GM19463 (cell line): ENCODE measurements at regions not wholly inside any gene's neighbourhood (a gene's known extent, or its start where the extent isn't known, plus 50 kb on each side); places are given as distances from the start of the nearest gene placed in this dataset.
"Not testable (repeated sequence)": the region's sequence is repeated elsewhere in the genome, so short reads cannot be mapped to it uniquely, and the experiment has no call there.

Experiments used
- ATAC-seq: cut with Tn5 transposase; IDR thresholded peaks from one replicate; pipeline ENCODE4 v1.9.1; 2021; ENCODE audit warnings: mild to moderate bottlenecking, moderate library complexity; ENCODE audit not compliant: unreplicated experiment

- peak; percentile 81 for ATAC-seq
Observed at GRCh38 chr7:14973712-14974428, 71.3 kb upstream of the DGKB start.

- ATAC-seq: not testable (repeated sequence)
Observed at GRCh38 chr7:14971678-14972077, 69.1 kb upstream of the DGKB start.

- ATAC-seq: not testable (repeated sequence)
Observed at GRCh38 chr7:14967376-14967775, 64.8 kb upstream of the DGKB start.

GRCh38 chr7:14962778-14963177 lies 60.2 kb upstream of the DGKB start:
- ATAC-seq: no peak

- ATAC-seq: no peak
Observed at GRCh38 chr7:14960721-14961120, 58.2 kb upstream of the DGKB start.

- ATAC-seq: no peak
Observed at GRCh38 chr7:14959339-14959738, 56.8 kb upstream of the DGKB start.

GRCh38 chr7:14954035-14954434 lies 51.5 kb upstream of the DGKB start:
- no peak for ATAC-seq
